ENCODE measurements at regions not wholly inside any gene's neighbourhood (a gene's known extent, or its start where the extent isn't known, plus 50 kb on each side); places are given as distances from the start of the nearest gene placed in this dataset.
"Not testable (repeated sequence)": the region's sequence is repeated elsewhere in the genome, so short reads cannot be mapped to it uniquely, and the experiment has no call there.

DNA sequence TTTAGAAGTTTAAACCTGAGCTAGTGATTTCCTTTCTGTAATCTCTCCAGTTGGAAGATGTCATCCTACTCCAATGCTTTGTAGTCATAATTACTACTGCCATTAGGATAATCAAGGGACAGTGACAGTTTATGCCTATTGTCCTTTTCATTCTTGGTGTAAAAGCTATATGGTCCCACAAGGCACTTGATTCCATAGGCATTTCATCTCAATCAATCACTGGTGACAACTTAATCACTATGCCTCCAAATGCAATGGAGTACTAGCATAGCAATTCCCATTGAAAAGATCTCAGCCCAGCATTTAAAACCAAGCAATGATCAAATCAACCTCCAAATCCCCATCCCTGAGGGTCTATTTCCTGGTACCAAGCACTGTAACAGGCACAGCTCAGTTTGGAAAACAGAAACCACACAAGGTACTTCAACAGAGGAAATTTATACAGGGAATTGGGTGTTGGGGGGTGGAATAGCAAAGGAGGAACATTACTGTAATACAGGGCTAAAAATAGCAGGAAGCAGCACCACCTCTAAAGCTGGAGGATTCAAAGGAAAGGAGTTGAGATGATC is 51.0 kb downstream of the FHIP2A start:
- TF ChIP-seq, protein P1, sequence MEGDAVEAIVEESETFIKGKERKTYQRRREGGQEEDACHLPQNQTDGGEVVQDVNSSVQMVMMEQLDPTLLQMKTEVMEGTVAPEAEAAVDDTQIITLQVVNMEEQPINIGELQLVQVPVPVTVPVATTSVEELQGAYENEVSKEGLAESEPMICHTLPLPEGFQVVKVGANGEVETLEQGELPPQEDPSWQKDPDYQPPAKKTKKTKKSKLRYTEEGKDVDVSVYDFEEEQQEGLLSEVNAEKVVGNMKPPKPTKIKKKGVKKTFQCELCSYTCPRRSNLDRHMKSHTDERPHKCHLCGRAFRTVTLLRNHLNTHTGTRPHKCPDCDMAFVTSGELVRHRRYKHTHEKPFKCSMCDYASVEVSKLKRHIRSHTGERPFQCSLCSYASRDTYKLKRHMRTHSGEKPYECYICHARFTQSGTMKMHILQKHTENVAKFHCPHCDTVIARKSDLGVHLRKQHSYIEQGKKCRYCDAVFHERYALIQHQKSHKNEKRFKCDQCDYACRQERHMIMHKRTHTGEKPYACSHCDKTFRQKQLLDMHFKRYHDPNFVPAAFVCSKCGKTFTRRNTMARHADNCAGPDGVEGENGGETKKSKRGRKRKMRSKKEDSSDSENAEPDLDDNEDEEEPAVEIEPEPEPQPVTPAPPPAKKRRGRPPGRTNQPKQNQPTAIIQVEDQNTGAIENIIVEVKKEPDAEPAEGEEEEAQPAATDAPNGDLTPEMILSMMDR (IDR thresholded peaks at IDR 0.05; ENCODE audit: insufficient read depth, low read length, poor library complexity, severe bottlenecking), result no peak
- Histone ChIP-seq H3K36me3 (ENCODE audit: control insufficient read depth, insufficient read depth, low read length) (no peaks in the 10 kb centered on the region), H3K4me3 (ENCODE audit: low read depth, low read length) (no peak overlapping the region), H3K27me3 (ENCODE audit: control insufficient read depth, insufficient read depth, low read length) (no peaks in the 10 kb centered on the region)
- no peak for DNase-seq (ENCODE audit: low read depth)

DNA sequence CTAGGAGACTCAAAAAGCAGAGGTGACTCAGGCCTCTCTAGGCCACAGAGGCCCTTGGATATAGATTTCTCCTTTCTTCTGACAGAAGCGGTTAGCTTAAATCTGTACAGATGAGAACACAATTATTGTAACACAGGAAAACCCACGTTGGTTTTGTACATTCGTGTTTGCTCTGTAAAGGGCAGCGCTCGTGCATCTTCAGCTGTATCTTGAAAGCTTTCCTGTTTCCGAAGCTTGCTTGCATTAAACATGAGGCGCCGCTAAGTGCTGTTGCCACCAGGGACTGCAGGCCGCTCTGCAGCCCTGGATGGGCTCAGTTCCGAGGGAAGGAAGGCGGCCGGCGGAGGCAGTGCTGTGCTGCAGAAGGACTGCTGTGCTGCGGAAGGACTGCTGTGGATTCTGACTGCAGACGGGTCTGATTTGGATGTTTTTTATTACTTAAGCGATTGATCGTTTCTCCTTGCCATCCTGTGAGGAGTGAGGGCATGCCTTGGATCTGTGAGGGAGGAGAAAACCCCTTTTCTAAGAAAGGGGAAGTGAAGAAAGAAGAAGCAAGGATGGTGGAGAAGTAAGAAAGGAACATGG is 53.3 kb downstream of the FHIP2A start:
- H3K27me3 ChIP-seq (ENCODE audit: control insufficient read depth, insufficient read depth, low read length), result no peaks in the 10 kb centered on the region
- no peak overlapping the region for H3K4me3 ChIP-seq (ENCODE audit: low read depth, low read length)
- TF ChIP-seq, protein P1 (IDR thresholded peaks at IDR 0.05; ENCODE audit: insufficient read depth, low read length, poor library complexity, severe bottlenecking), result peak; percentile 37
- H3K36me3 ChIP-seq (ENCODE audit: control insufficient read depth, insufficient read depth, low read length), result no peaks in the 10 kb centered on the region
- DNase-seq (ENCODE audit: low read depth), result no peak

DNA sequence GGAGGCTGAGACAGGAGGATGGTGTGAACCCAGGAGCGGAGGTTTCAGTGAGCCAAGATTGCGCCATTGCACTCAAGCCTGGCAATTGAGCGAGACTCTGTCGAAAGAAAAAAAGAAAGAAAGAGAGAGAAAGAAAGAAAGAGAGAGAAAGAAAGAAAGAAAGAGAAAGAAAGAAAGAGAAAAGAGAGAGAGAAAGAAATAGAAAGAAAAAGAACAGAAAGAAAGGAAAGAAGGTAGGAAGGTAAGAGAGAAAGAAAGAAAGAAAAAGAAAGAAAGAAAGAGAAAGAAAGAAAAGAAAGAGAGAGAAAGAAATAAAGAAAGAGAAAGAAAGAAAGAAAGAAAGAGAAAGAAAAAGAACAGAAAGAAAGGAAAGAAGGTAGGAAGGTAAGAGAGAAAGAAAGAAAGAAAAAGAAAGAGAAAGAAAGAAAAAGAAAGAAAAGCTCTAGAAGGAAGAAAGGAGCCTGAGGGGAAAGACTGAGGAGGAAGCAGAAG is 54.1 kb downstream of the FHIP2A start:
- not testable (repeated sequence) for H3K27me3 ChIP-seq (ENCODE audit: control insufficient read depth, insufficient read depth, low read length); H3K4me3 ChIP-seq (ENCODE audit: low read depth, low read length); DNase-seq (ENCODE audit: low read depth); H3K36me3 ChIP-seq (ENCODE audit: control insufficient read depth, insufficient read depth, low read length)

DNA sequence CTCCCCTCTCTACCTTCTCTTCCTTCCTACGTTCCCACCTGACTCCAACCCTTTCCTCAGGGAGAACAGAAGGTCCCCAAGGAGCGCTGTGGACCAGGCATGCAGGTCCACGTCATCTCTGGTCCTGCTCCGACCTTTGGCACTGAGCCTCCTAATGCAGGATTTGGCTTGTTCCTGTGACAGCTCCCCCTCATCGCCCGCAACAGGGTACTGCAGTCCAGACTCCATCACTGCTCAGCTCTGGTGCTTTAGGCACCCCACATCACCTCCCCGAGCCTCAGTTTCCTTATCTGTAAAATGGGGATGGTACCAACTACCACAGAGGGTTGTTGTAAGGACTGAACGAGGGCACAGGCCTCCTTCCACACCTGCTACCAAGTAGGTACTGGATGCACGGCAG is 54.6 kb downstream of the FHIP2A start:
- Histone ChIP-seq H3K4me3 (ENCODE audit: low read depth, low read length) (no peak overlapping the region), H3K36me3 (ENCODE audit: control insufficient read depth, insufficient read depth, low read length) (no peaks in the 10 kb centered on the region), H3K27me3 (ENCODE audit: control insufficient read depth, insufficient read depth, low read length) (no peaks in the 10 kb centered on the region)
- TF ChIP-seq, protein P1 (IDR thresholded peaks at IDR 0.05; ENCODE audit: insufficient read depth, low read length, poor library complexity, severe bottlenecking), result no peak
- DNase-seq (ENCODE audit: low read depth), result no peak

DNA sequence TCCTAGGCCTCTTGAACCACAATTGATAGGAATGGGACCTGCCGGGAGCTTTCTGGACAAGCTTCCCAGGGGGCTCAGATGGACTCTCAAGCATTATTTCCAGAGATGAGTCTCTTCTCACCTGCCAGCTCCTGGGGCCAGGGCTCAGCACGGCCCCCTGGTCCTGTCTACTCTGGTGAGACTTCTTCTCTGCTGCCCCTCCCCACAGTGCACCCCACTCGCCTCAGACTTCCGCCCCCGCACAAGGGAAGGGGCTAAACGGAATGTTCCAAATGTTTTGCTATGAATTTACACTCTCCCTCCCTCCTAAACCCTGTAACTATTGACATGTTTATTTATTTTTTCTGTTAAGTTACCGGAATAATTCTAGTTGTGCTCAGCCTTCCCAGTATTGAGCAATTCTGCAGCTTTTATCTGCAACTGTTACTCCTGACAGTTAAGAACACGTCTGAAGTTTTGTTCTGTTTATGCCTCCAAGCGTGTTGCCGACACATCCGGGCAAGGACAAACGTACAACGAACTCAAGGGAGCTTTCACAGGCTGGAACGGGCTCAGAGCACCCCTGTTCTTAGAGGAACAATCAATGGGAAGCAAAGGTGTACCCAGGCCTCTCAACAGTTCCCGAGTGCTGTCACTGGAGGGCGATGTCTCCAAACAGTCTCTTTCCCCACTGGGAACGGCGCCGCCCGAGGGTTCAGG is 55.2 kb downstream of the FHIP2A start:
- Histone ChIP-seq H3K27me3 (ENCODE audit: control insufficient read depth, insufficient read depth, low read length) (no peaks in the 10 kb centered on the region), H3K36me3 (ENCODE audit: control insufficient read depth, insufficient read depth, low read length) (no peaks in the 10 kb centered on the region), H3K4me3 (ENCODE audit: low read depth, low read length) (no peak overlapping the region)
- TF ChIP-seq, protein P1 (IDR thresholded peaks at IDR 0.05; ENCODE audit: insufficient read depth, low read length, poor library complexity, severe bottlenecking), result peak; percentile 93
- DNase-seq (ENCODE audit: low read depth), result no peak

DNA sequence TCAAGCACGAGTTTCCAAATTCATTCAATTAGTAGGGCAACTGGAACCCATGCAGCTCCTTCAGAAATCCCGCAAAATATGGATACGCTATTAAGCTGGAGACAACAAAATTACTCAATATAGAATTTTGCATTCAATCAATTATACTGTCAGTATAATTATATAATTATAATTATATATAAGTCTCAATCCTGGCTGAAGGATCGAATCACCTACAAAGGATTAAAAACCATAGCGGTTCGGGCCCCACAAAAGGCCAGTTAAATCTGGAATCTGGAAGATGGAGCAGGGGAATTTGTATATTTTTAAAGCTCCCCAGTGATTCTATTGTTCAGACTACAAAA is 55.7 kb downstream of the FHIP2A start:
- no peak overlapping the region for H3K4me3 ChIP-seq (ENCODE audit: low read depth, low read length)
- no peak for DNase-seq (ENCODE audit: low read depth)
- no peaks in the 10 kb centered on the region for H3K27me3 ChIP-seq (ENCODE audit: control insufficient read depth, insufficient read depth, low read length)
- TF ChIP-seq, protein P1 (IDR thresholded peaks at IDR 0.05; ENCODE audit: insufficient read depth, low read length, poor library complexity, severe bottlenecking), result no peak
- H3K36me3 ChIP-seq (ENCODE audit: control insufficient read depth, insufficient read depth, low read length), result no peaks in the 10 kb centered on the region
